Sigmoid colon (tissue), 4 donors: ENCODE measurements at regions not wholly inside any gene's neighbourhood (a gene's known extent, or its start where the extent isn't known, plus 50 kb on each side); places are given as distances from the start of the nearest gene placed in this dataset.

Experiments used
- CTCF ChIP-seq, 4 experiments: fragments of 450-650 bp in 3 of 4; fragments of 200-600 bp in 1 of 4; IDR thresholded peaks; one replicate each; pipeline ENCODE4 v1.5.1; 2016 to 2019; ENCODE audit warnings: antibody characterized with exemption in 4 of 4, mild to moderate bottlenecking in 3 of 4, moderate library complexity in 2 of 4
- EP300 ChIP-seq, 4 donors: sonication (generic); formaldehyde crosslinking; IDR thresholded peaks; one replicate each; pipeline ENCODE4 v1.6.1; 2017; ENCODE audit warnings: antibody characterized with exemption in 4 of 4
- POLR2A ChIP-seq, 2 donors: fragments of 450-650 bp; IDR thresholded peaks; one replicate each; pipeline ENCODE4 v1.6.1; 2016; ENCODE audit warnings: antibody characterized with exemption in 2 of 2, mild to moderate bottlenecking in 2 of 2, moderate library complexity in 2 of 2

- TF ChIP-seq CTCF (IDR thresholded peaks at IDR 0.05) = no peak
- TF ChIP-seq EP300 (IDR thresholded peaks at IDR 0.05) = no peak
- TF ChIP-seq POLR2A (IDR thresholded peaks at IDR 0.05) = no peak
These were observed 177.1 kb downstream of the DMAC1 start for GRCh38 chr9:7622481-7622880.
